T-helper 2 cell treated with Interferon-gamma antibody and Interleukin-4, amounts not matched to agents 100 ng/mL and 5 ng/mL, for 36 hours (primary cell): ENCODE measurements at regions not wholly inside any gene's neighbourhood (a gene's known extent, or its start where the extent isn't known, plus 50 kb on each side); places are given as distances from the start of the nearest gene placed in this dataset.

Experiments used
- intact Hi-C: fragments of 100-400 bp; cut with micrococcal nuclease; formaldehyde crosslinking; loops from one replicate; pipeline ENCODE4 v1.15.1; 2023

GRCh38 chr15:62605282-62605681, 437.3 kb upstream of the TPM1 start:
- intact Hi-C loops: no loop called here

GRCh38 chr15:62606376-62607113, 436.0 kb upstream of the TPM1 start:
- intact Hi-C loops: no loop called here

- intact Hi-C loops: no loop called here
These were observed 435.5 kb upstream of the TPM1 start for GRCh38 chr15:62607114-62607462.

GRCh38 chr15:62607643-62608042, 434.9 kb upstream of the TPM1 start:
- intact Hi-C loops: no loop called here

- intact Hi-C loops: no loop called here
These were observed 434.2 kb upstream of the TPM1 start for GRCh38 chr15:62608369-62608768.

GRCh38 chr15:62610265-62610869, 432.2 kb upstream of the TPM1 start:
- intact Hi-C loops: no loop called here

- intact Hi-C loops: no loop called here
These were observed 431.5 kb upstream of the TPM1 start for GRCh38 chr15:62611002-62611401.

- intact Hi-C loops: no loop called here
These were observed 430.3 kb upstream of the TPM1 start for GRCh38 chr15:62612183-62612733.

GRCh38 chr15:62612771-62613170, 429.8 kb upstream of the TPM1 start:
- intact Hi-C loops: no loop called here

- intact Hi-C loops: no loop called here
These were observed 425.8 kb upstream of the TPM1 start for GRCh38 chr15:62616746-62617145.

- intact Hi-C loops: no loop called here
These were observed 424.8 kb upstream of the TPM1 start for GRCh38 chr15:62617741-62618140.

- intact Hi-C loops: no loop called here
These were observed 424.1 kb upstream of the TPM1 start for GRCh38 chr15:62618432-62618831.

- intact Hi-C loops: no loop called here
These were observed 423.6 kb upstream of the TPM1 start for GRCh38 chr15:62618846-62619504.

- intact Hi-C loops: no loop called here
These were observed 423.0 kb upstream of the TPM1 start for GRCh38 chr15:62619526-62619925.

- intact Hi-C loops: no loop called here
These were observed 419.8 kb upstream of the TPM1 start for GRCh38 chr15:62622775-62623174.

GRCh38 chr15:62624547-62625378, 417.8 kb upstream of the TPM1 start:
- intact Hi-C loops: no loop called here

- intact Hi-C loops: no loop called here
These were observed 417.0 kb upstream of the TPM1 start for GRCh38 chr15:62625429-62626033.

- intact Hi-C loops: no loop called here
These were observed 415.6 kb upstream of the TPM1 start for GRCh38 chr15:62626903-62627302.

GRCh38 chr15:62631076-62631724, 411.3 kb upstream of the TPM1 start:
- intact Hi-C loops: no loop called here

- intact Hi-C loops: no loop called here
These were observed 405.5 kb upstream of the TPM1 start for GRCh38 chr15:62636823-62637573.
